Neural cell (in vitro differentiated cells): ENCODE measurements at regions not wholly inside any gene's neighbourhood (a gene's known extent, or its start where the extent isn't known, plus 50 kb on each side); places are given as distances from the start of the nearest gene placed in this dataset.

Experiments used
- CTCF ChIP-seq: fragments of 450-650 bp; IDR thresholded peaks from 2 replicates; pipeline ENCODE4 v1.5.1; 2014; ENCODE audit warnings: antibody characterized with exemption, mild to moderate bottlenecking, moderate library complexity; ENCODE audit not compliant: poor library complexity, severe bottlenecking
- EZH2 ChIP-seq: fragments of 200-600, 300-800 bp; shearing (Covaris generic), sonication (generic); IDR thresholded peaks from 2 replicates; pipeline ENCODE4 v1.6.1; 2014; ENCODE audit warnings: antibody characterized with exemption, low read length, borderline replicate concordance, mild to moderate bottlenecking; ENCODE audit not compliant: insufficient read depth, poor library complexity, severe bottlenecking
- MXI1 ChIP-seq: fragments of 450-650 bp; conservative IDR thresholded peaks from 2 replicates; pipeline ENCODE4 v1.6.1; 2014; ENCODE audit warnings: antibody characterized with exemption, mild to moderate bottlenecking; ENCODE audit not compliant: poor library complexity, severe bottlenecking
- POLR2AphosphoS5 ChIP-seq: IDR thresholded peaks from 2 replicates; pipeline ENCODE4 v1.6.1; 2012
- RAD21 ChIP-seq: fragments of 450-650 bp; conservative IDR thresholded peaks from 2 replicates; pipeline ENCODE4 v1.6.1; 2014; ENCODE audit warnings: antibody characterized with exemption, mild to moderate bottlenecking, moderate library complexity
- REST ChIP-seq: IDR thresholded peaks from 2 replicates; pipeline ENCODE4 v1.6.1; 2012; ENCODE audit warnings: borderline replicate concordance
- SMC3 ChIP-seq: fragments of 450-650 bp; conservative IDR thresholded peaks from 2 replicates; pipeline ENCODE4 v1.6.1; 2014; ENCODE audit warnings: antibody characterized with exemption, mild to moderate bottlenecking, moderate library complexity; ENCODE audit not compliant: poor library complexity

- TF ChIP-seq CTCF = no peak
- no peak for TF ChIP-seq REST
- no peak for TF ChIP-seq SMC3
- no peak for TF ChIP-seq EZH2
- no peak for TF ChIP-seq MXI1
- TF ChIP-seq POLR2AphosphoS5 = no peak
- no peak for TF ChIP-seq RAD21
Observed at GRCh38 chr12:132410296-132410625, 79.7 kb upstream of the FBRSL1 start.
